ENCODE measurements at regions not wholly inside any gene's neighbourhood (a gene's known extent, or its start where the extent isn't known, plus 50 kb on each side); places are given as distances from the start of the nearest gene placed in this dataset.

GRCh38 chr17:27153005-27153404 is 140.9 kb upstream of the WSB1 start:
- Histone ChIP-seq H3K27me3 (no peaks in the 10 kb centered on the region), H3K27ac (no peak overlapping the region), H3K9me3 (no peaks in the 10 kb centered on the region), H3K4me1 (no peaks in the 10 kb centered on the region), H3K36me3 (no peaks in the 10 kb centered on the region), H3K4me3 (no peak overlapping the region)
- intact Hi-C loops (cut with DNase I; ENCODE audit: low total_unique reads) = no loop called here
- no peak for DNase-seq (ENCODE audit: low spot score in 2 of 2)
- TF ChIP-seq POLR2A (IDR thresholded peaks at IDR 0.05) (no peak), CTCF (IDR thresholded peaks at IDR 0.05) (no peak), POLR2AphosphoS5 (IDR thresholded peaks at IDR 0.05) (no peak)

GRCh38 chr17:27155866-27156265 is 138.0 kb upstream of the WSB1 start:
- H3K9me3 ChIP-seq = no peaks in the 10 kb centered on the region
- no peak overlapping the region for H3K4me3 ChIP-seq
- no peaks in the 10 kb centered on the region for H3K27me3 ChIP-seq
- H3K36me3 ChIP-seq = no peaks in the 10 kb centered on the region
- TF ChIP-seq POLR2AphosphoS5 (IDR thresholded peaks at IDR 0.05) = no peak
- TF ChIP-seq CTCF (IDR thresholded peaks at IDR 0.05) = no peak
- TF ChIP-seq POLR2A (IDR thresholded peaks at IDR 0.05) = no peak
- intact Hi-C loops (cut with DNase I; ENCODE audit: low total_unique reads) = no loop called here
- DNase-seq (ENCODE audit: low spot score in 2 of 2) = no peak
- H3K4me1 ChIP-seq = no peaks in the 10 kb centered on the region
- H3K27ac ChIP-seq = no peak overlapping the region

GRCh38 chr17:27157297-27157696 is 136.6 kb upstream of the WSB1 start:
- H3K36me3 ChIP-seq = no peaks in the 10 kb centered on the region
- H3K27me3 ChIP-seq = no peaks in the 10 kb centered on the region
- DNase-seq (ENCODE audit: low spot score in 2 of 2) = no peak
- TF ChIP-seq CTCF (IDR thresholded peaks at IDR 0.05) (no peak), POLR2AphosphoS5 (IDR thresholded peaks at IDR 0.05) (no peak), POLR2A (IDR thresholded peaks at IDR 0.05) (no peak)
- no peaks in the 10 kb centered on the region for H3K9me3 ChIP-seq
- no peak overlapping the region for H3K4me3 ChIP-seq
- intact Hi-C loops (cut with DNase I; ENCODE audit: low total_unique reads) = no loop called here
- H3K4me1 ChIP-seq = no peaks in the 10 kb centered on the region
- H3K27ac ChIP-seq = no peak overlapping the region

GRCh38 chr17:27157898-27158297 is 136.0 kb upstream of the WSB1 start:
- no peak overlapping the region for H3K27ac ChIP-seq
- intact Hi-C loops (cut with DNase I; ENCODE audit: low total_unique reads) = no loop called here

GRCh38 chr17:27158382-27158781 is 135.5 kb upstream of the WSB1 start:
- no peaks in the 10 kb centered on the region for H3K9me3 ChIP-seq
- H3K4me1 ChIP-seq = no peaks in the 10 kb centered on the region
- no peaks in the 10 kb centered on the region for H3K36me3 ChIP-seq
- intact Hi-C loops (cut with DNase I; ENCODE audit: low total_unique reads) = no loop called here
- no peaks in the 10 kb centered on the region for H3K27me3 ChIP-seq
- no peak for DNase-seq (ENCODE audit: low spot score in 2 of 2)
- H3K27ac ChIP-seq = no peak overlapping the region
- TF ChIP-seq POLR2AphosphoS5 (IDR thresholded peaks at IDR 0.05) = no peak
- TF ChIP-seq POLR2A (IDR thresholded peaks at IDR 0.05) = no peak
- no peak for TF ChIP-seq CTCF (IDR thresholded peaks at IDR 0.05)
- no peak overlapping the region for H3K4me3 ChIP-seq

More at GRCh38 chr17:27157898-27158297, 136.0 kb upstream of the WSB1 start:
- H3K4me3 ChIP-seq = no peak overlapping the region
- H3K9me3 ChIP-seq = no peaks in the 10 kb centered on the region
- no peaks in the 10 kb centered on the region for H3K36me3 ChIP-seq
- TF ChIP-seq POLR2A (IDR thresholded peaks at IDR 0.05) = no peak
- TF ChIP-seq POLR2AphosphoS5 (IDR thresholded peaks at IDR 0.05) = no peak
- no peak for TF ChIP-seq CTCF (IDR thresholded peaks at IDR 0.05)
- no peak for DNase-seq (ENCODE audit: low spot score in 2 of 2)
- no peaks in the 10 kb centered on the region for H3K4me1 ChIP-seq
- H3K27me3 ChIP-seq = no peaks in the 10 kb centered on the region

All from breast epithelium (tissue), 4 donors.